HCT116 (cell line): ENCODE measurements at regions not wholly inside any gene's neighbourhood (a gene's known extent, or its start where the extent isn't known, plus 50 kb on each side); places are given as distances from the start of the nearest gene placed in this dataset.

Experiments
- ATAC-seq: fragments of 200-7000 bp; cut with Tn5 transposase; 2 replicates; pipeline ENCODE4 v1.9.1; 2020; ENCODE audit warnings: mild to moderate bottlenecking, moderate library complexity
- BruUV-seq: library from RNA; stranded (reverse); fragments of 400-500 nt; replicated peaks from 2 replicates; lab custom pipeline; 2021; lab: Mats Ljungman, UMichigan
- CTCF ChIA-PET: fragments of 300-600 bp; sonication (Branson Sonifier 250); formaldehyde crosslinking; loops from one replicate; lab custom pipeline; 2021; ENCODE audit warnings: antibody characterized with exemption; lab: Charles Lee
- POLR2A ChIA-PET: fragments of 300-600, 350-600 bp; sonication (Branson Sonifier 250); formaldehyde crosslinking; loops from one replicate; lab custom pipeline; 2021; ENCODE audit warnings: antibody characterized with exemption; lab: Charles Lee
- RAD21 ChIA-PET, 2 experiments: fragments of 300-600 bp; sonication (Branson Sonifier 250); formaldehyde crosslinking; loops; one replicate each; lab custom pipeline; 2023; ENCODE audit warnings: low total read pairs in 2 of 2; ENCODE audit not compliant: uncharacterized antibody in 2 of 2, unreplicated experiment in 2 of 2, low non-redundant PET in 1 of 2; lab: Charles Lee
- DNase-seq: peaks from one replicate; pipeline ENCODE4 v3.0.0-alpha.2; 2010; ENCODE audit warnings: low read depth, low spot score
- H2AFZ ChIP-seq: fragments of 200-600 bp; shearing (Covaris generic), sonication (generic); 2 replicates; pipeline ENCODE4 v1.6.1; 2017; ENCODE audit warnings: low read depth, mixed run types, mixed read lengths, antibody characterized with exemption, low read length; ENCODE audit not compliant: poor library complexity, severe bottlenecking
- H3K27ac ChIP-seq: 2 replicates; pipeline ENCODE4 v1.5.1; 2012; ENCODE audit warnings: low read depth, low read length
- H3K27me3 ChIP-seq: fragments of 200-600 bp; sonication (generic); 2 replicates; pipeline ENCODE4 v1.6.1; 2016; ENCODE audit warnings: mixed run types, low read length, mixed read lengths; ENCODE audit not compliant: insufficient read depth
- H3K36me3 ChIP-seq, 2 experiments: fragments of 200-500 bp in 1 of 2; fragments of 200-600 bp in 1 of 2; sonication (Bioruptor generic) in 1 of 2; sonication (generic) in 1 of 2; 2 replicates each; pipeline versions ENCODE4 v1.5.1 to v1.6.1; 2014 to 2016; ENCODE audit warnings: low read length in 2 of 2, inconsistent platforms in 1 of 2, mixed read lengths in 1 of 2, mixed run types in 1 of 2; ENCODE audit not compliant: insufficient read depth in 2 of 2, control insufficient read depth in 1 of 2
- H3K4me1 ChIP-seq, 2 experiments: fragments of 200-600 bp in 1 of 2; sonication (generic) in 1 of 2; 2 replicates each; pipeline versions ENCODE4 v1.5.1 to v1.6.1; 2012 to 2017; ENCODE audit warnings: low read length in 2 of 2, inconsistent platforms in 1 of 2, mild to moderate bottlenecking in 1 of 2, mixed read lengths in 1 of 2, mixed run types in 1 of 2, moderate library complexity in 1 of 2; ENCODE audit not compliant: insufficient read depth in 2 of 2, control insufficient read depth in 1 of 2
- H3K4me2 ChIP-seq: fragments of 200-600 bp; sonication (generic); 2 replicates; pipeline ENCODE4 v1.6.1; 2017; ENCODE audit warnings: mixed run types, low read length, mixed read lengths
- H3K4me3 ChIP-seq, 2 experiments: fragments of 200-600 bp in 1 of 2; sonication (generic) in 1 of 2; replicated peaks in 1 of 2; 2 replicates each; pipeline ENCODE4 v1.5.1; 2011 to 2016; ENCODE audit warnings: low read length in 2 of 2, control low read depth in 1 of 2, low read depth in 1 of 2, mild to moderate bottlenecking in 1 of 2, mixed read lengths in 1 of 2, mixed run types in 1 of 2
- H3K79me2 ChIP-seq: fragments of 200-600 bp; sonication (generic); 2 replicates; pipeline ENCODE4 v1.6.1; 2017; ENCODE audit warnings: mild to moderate bottlenecking, mixed run types, low read length, moderate library complexity, mixed read lengths; ENCODE audit not compliant: insufficient read depth
- H3K9ac ChIP-seq: fragments of 200-600 bp; sonication (generic); 2 replicates; pipeline ENCODE4 v1.6.1; 2016; ENCODE audit warnings: low read length, mixed read lengths
- H3K9me2 ChIP-seq: fragments of 200-600 bp; sonication (generic), shearing (Covaris generic); 2 replicates; pipeline ENCODE4 v1.6.1; 2017; ENCODE audit warnings: mixed run types, mild to moderate bottlenecking, moderate library complexity; ENCODE audit not compliant: insufficient read depth
- H3K9me3 ChIP-seq, 2 experiments: fragments of 200-500 bp in 1 of 2; fragments of 200-600 bp in 1 of 2; sonication (Bioruptor generic) in 1 of 2; sonication (generic) in 1 of 2; 2 replicates each; pipeline ENCODE4 v1.6.1; 2014 to 2017; ENCODE audit warnings: low read length in 2 of 2, mixed read lengths in 2 of 2, inconsistent platforms in 1 of 2, low read depth in 1 of 2, mild to moderate bottlenecking in 1 of 2, mixed run types in 1 of 2, moderate library complexity in 1 of 2; ENCODE audit not compliant: control insufficient read depth in 1 of 2, insufficient read depth in 1 of 2
- H4K20me1 ChIP-seq: fragments of 200-600 bp; sonication (generic), shearing (Covaris generic); 2 replicates; pipeline ENCODE4 v1.6.1; 2017; ENCODE audit warnings: mixed run types, mild to moderate bottlenecking, moderate library complexity; ENCODE audit not compliant: insufficient read depth
- CBX3 ChIP-seq: IDR thresholded peaks from 2 replicates; pipeline ENCODE4 v1.6.1; 2012; ENCODE audit warnings: low read depth
- CEBPB ChIP-seq: IDR thresholded peaks from 2 replicates; pipeline ENCODE4 v1.6.1; 2012; ENCODE audit warnings: low read depth
- ELF1 ChIP-seq: IDR thresholded peaks from 2 replicates; pipeline ENCODE4 v1.6.1; 2012; ENCODE audit warnings: low read depth, borderline replicate concordance
- EZH2 ChIP-seq: fragments of 200-600 bp; sonication (generic); IDR thresholded peaks from 2 replicates; pipeline ENCODE4 v1.6.1; 2017; ENCODE audit warnings: antibody characterized with exemption, mixed run types
- SP1 ChIP-seq: IDR thresholded peaks from 2 replicates; pipeline ENCODE4 v1.6.1; 2012; ENCODE audit warnings: low read depth
- TCF7L2 ChIP-seq: IDR thresholded peaks from 2 replicates; pipeline ENCODE4 v1.7.0; 2011; ENCODE audit warnings: borderline replicate concordance, inconsistent platforms; ENCODE audit not compliant: insufficient read depth, insufficient read length; ENCODE audit errors: extremely low read depth
- ZNF274 ChIP-seq: fragments of 200-500 bp; sonication (Bioruptor generic); IDR thresholded peaks from 2 replicates; pipeline ENCODE4 v1.6.1; 2014; ENCODE audit warnings: mild to moderate bottlenecking, low read depth, low read length, inconsistent platforms
- intact Hi-C: fragments of 100-400 bp; cut with micrococcal nuclease; formaldehyde crosslinking; loops from 2 replicates; pipeline ENCODE4 v1.10.0; 2022
- TF ChIP-seq, protein P1 (sequence below): IDR thresholded peaks from 2 replicates; pipeline ENCODE4 v1.6.1; 2012
- TF ChIP-seq, protein P2 (sequence below), 3 experiments: fragments of 200-600 bp in 1 of 3; sonication (generic) in 1 of 3; IDR thresholded peaks in 2 of 3; conservative IDR thresholded peaks in 1 of 3; 2 replicates each; pipeline ENCODE4 v1.5.1; 2012 to 2017; ENCODE audit warnings: low read depth in 2 of 3, low read length in 2 of 3, antibody characterized with exemption in 1 of 3, borderline replicate concordance in 1 of 3, control low read depth in 1 of 3, mild to moderate bottlenecking in 1 of 3, mixed read lengths in 1 of 3, mixed run types in 1 of 3, moderate library complexity in 1 of 3; ENCODE audit not compliant: insufficient read depth in 1 of 3
- TF ChIP-seq, protein P3 (sequence below): IDR thresholded peaks from 2 replicates; pipeline ENCODE4 v1.6.1; 2012

DNA sequence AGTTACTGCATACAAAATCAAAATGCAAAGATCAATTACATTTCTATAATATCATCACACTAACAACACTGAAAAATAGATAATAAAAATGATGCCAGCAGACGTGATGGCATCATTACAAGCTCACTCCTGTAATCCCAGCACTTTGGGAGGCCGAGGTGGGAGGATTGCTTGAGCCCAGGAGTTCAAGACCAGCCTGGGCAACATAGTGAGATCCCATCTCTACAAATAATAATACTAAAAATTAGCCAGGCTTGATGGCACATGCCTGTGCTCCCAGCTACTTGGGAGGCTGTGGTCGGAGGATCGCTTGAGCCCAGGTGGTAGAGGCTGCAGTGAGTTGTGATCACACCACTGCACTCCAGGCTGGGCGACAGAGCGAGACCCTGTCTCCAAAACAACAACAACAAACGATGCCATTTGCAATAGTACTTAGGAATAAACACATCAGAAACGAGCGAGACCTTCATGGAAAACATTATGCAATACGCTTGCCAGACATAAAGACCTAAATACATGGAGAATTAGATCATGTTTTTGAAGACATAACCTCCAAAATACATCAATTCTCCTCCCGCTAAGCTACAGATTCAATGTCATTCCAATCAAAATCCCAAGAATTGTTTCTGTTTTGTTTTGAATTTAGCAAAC lies 86.6 kb upstream of the ERRFI1 start:
- H4K20me1 ChIP-seq, result no peaks in the 10 kb centered on the region
- ChIA-PET POLR2A (interaction anchor here (1.3 to 1.8 kb wide), 5 partner anchors 11 to 88 kb away, joined by 3 to 8 read pairs (median 6); no protein-coding TSS in a partner anchor), RAD21 (no interaction called here), CTCF (interaction anchor here (1.2 kb wide), 1 partner anchor 16 kb away, joined by 6 read pairs; no protein-coding TSS in a partner anchor)
- H3K27ac ChIP-seq, result peak overlapping the region; percentile 79; the same call in 1 of the 2 replicates
- no peak for ATAC-seq
- peaks cover 0 to 17% of the 10 kb centered on the region in 2 experiments; a peak in 1 of 4 replicates for H3K9me3 ChIP-seq
- no peak for DNase-seq
- peaks cover 0 to 4% of the 10 kb centered on the region in 2 experiments; a peak in 1 of 4 replicates for H3K36me3 ChIP-seq
- no peaks in the 10 kb centered on the region for H3K27me3 ChIP-seq
- TSS peak; percentile 16 for BruUV-seq
- peaks cover 46 to 51% of the 10 kb centered on the region in 2 experiments for H3K4me1 ChIP-seq
- H3K9ac ChIP-seq, result peak overlapping the region; percentile 55
- H3K4me2 ChIP-seq, result peak overlapping the region; percentile 44
- intact Hi-C loops, result no loop called here
- H2AFZ ChIP-seq, result peak overlapping the region; percentile 54
- no peaks in the 10 kb centered on the region for H3K9me2 ChIP-seq
- H3K79me2 ChIP-seq, result no peaks in the 10 kb centered on the region
- H3K4me3 ChIP-seq, result no peak overlapping the region
- TF ChIP-seq CEBPB, result no peak

DNA sequence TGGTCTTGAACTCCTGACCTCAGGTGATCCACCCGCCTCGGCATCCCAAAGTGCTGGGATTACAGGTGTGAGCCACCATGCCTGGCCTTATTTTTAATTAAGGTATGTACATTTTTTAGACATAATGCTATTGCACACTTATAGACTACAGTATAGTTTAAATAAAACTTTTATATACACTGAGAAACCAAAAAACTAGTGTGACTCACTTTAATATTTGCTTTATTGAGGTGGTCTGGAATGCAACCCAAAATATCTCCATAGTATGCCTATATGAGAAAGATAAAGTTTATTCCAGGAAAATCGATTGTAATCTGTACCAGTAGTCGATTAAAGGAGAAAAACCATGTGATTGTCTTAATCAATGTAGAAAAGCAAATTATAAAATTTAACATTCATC lies 85.5 kb upstream of the ERRFI1 start:
- RAD21 ChIA-PET, result no interaction called here
- H3K36me3 ChIP-seq, result peaks cover 0 to 4% of the 10 kb centered on the region in 2 experiments; a peak in 1 of 4 replicates
- H2AFZ ChIP-seq, result no peak overlapping the region
- no peak for ATAC-seq
- CTCF ChIA-PET, result no interaction called here
- no peaks in the 10 kb centered on the region for H3K79me2 ChIP-seq
- TF ChIP-seq, protein P1, sequence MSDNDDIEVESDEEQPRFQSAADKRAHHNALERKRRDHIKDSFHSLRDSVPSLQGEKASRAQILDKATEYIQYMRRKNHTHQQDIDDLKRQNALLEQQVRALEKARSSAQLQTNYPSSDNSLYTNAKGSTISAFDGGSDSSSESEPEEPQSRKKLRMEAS, result no peak
- TF ChIP-seq EZH2, result no peak
- TF ChIP-seq, protein P2, sequence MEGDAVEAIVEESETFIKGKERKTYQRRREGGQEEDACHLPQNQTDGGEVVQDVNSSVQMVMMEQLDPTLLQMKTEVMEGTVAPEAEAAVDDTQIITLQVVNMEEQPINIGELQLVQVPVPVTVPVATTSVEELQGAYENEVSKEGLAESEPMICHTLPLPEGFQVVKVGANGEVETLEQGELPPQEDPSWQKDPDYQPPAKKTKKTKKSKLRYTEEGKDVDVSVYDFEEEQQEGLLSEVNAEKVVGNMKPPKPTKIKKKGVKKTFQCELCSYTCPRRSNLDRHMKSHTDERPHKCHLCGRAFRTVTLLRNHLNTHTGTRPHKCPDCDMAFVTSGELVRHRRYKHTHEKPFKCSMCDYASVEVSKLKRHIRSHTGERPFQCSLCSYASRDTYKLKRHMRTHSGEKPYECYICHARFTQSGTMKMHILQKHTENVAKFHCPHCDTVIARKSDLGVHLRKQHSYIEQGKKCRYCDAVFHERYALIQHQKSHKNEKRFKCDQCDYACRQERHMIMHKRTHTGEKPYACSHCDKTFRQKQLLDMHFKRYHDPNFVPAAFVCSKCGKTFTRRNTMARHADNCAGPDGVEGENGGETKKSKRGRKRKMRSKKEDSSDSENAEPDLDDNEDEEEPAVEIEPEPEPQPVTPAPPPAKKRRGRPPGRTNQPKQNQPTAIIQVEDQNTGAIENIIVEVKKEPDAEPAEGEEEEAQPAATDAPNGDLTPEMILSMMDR (IDR thresholded peaks at IDR 0.05 in 2 of 3, conservative IDR thresholded peaks at IDR 0.05 in 1 of 3; ENCODE audit: borderline replicate concordance in 1 of 3, insufficient read depth in 1 of 3, low read depth in 2 of 3, low read length in 2 of 3), result no peak
- no peak for TF ChIP-seq CBX3
- TF ChIP-seq SP1, result no peak
- no peak for TF ChIP-seq ELF1
- TF ChIP-seq, protein P3, sequence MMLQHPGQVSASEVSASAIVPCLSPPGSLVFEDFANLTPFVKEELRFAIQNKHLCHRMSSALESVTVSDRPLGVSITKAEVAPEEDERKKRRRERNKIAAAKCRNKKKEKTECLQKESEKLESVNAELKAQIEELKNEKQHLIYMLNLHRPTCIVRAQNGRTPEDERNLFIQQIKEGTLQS, result no peak
- TF ChIP-seq TCF7L2, result no peak
- no peak for TF ChIP-seq ZNF274
- TF ChIP-seq, all 23 proteins: peak for 0
- no peak for DNase-seq
- POLR2A ChIA-PET, result no interaction called here
- Histone ChIP-seq H3K9ac (no peak overlapping the region), H3K27me3 (no peaks in the 10 kb centered on the region), H4K20me1 (no peaks in the 10 kb centered on the region), H3K4me3 (no peak overlapping the region), H3K9me2 (no peaks in the 10 kb centered on the region), H3K27ac (no peak overlapping the region), H3K4me1 (peaks cover 48 to 50% of the 10 kb centered on the region in 2 experiments), H3K9me3 (peaks cover 0 to 17% of the 10 kb centered on the region in 2 experiments; a peak in 1 of 4 replicates), H3K4me2 (no peak overlapping the region)
- BruUV-seq, result no TSS peak
- intact Hi-C loops, result no loop called here
